ENCODE measurements at regions not wholly inside any gene's neighbourhood (a gene's known extent, or its start where the extent isn't known, plus 50 kb on each side); places are given as distances from the start of the nearest gene placed in this dataset.
A peak's percentile ranks its signal among the peaks of the same experiment; 100 is the strongest.
"Not testable (repeated sequence)": the region's sequence is repeated elsewhere in the genome, so short reads cannot be mapped to it uniquely, and the experiment has no call there.

- WGBS (ENCODE audit: low lambda C conversion rate, missing lambda C conversion rate): 97% methylated on average over 5 of the region's 5 CpGs
- H3K27me3 ChIP-seq: no peaks in the 10 kb centered on the region
- H3K9me2 ChIP-seq (replicated peaks; ENCODE audit: insufficient read depth): no peaks in the 10 kb centered on the region
- DNase-seq (ENCODE audit: low spot score): no peak
- H3K27ac ChIP-seq: no peak overlapping the region
- no peaks in the 10 kb centered on the region for H3K9me3 ChIP-seq (ENCODE audit: low read depth)
- H4K20me1 ChIP-seq (ENCODE audit: insufficient read depth, poor library complexity, severe bottlenecking): no peaks in the 10 kb centered on the region
- no peak overlapping the region for H3K4me2 ChIP-seq
- TF ChIP-seq EZH2 (IDR thresholded peaks at IDR 0.05; ENCODE audit: borderline replicate concordance): no peak
- no peak for TF ChIP-seq CTCF (IDR thresholded peaks at IDR 0.05; ENCODE audit: poor library complexity)
- no peak for TF ChIP-seq EZH2phosphoT487 (IDR thresholded peaks at IDR 0.05; ENCODE audit: low read depth, severe bottlenecking, unreplicated experiment)
- no peak overlapping the region for H2AFZ ChIP-seq
- no peaks in the 10 kb centered on the region for H3K4me1 ChIP-seq (ENCODE audit: insufficient read depth)
- no peaks in the 10 kb centered on the region for H3K36me3 ChIP-seq (replicated peaks; ENCODE audit: insufficient read depth, low read depth)
- no peaks in the 10 kb centered on the region for H3K79me2 ChIP-seq
- H3K4me3 ChIP-seq: no peak overlapping the region
Observed at GRCh38 chr2:193154076-193154475, 959.3 kb upstream of the TMEFF2 start.

GRCh38 chr2:193153576-193153975 lies 958.8 kb upstream of the TMEFF2 start:
- Histone ChIP-seq H2AFZ (no peak overlapping the region), H3K36me3 (replicated peaks; ENCODE audit: insufficient read depth, low read depth) (no peaks in the 10 kb centered on the region), H3K79me2 (no peaks in the 10 kb centered on the region), H3K27ac (no peak overlapping the region), H3K9me3 (ENCODE audit: low read depth) (no peaks in the 10 kb centered on the region), H3K4me3 (no peak overlapping the region), H3K4me2 (no peak overlapping the region), H3K9me2 (replicated peaks; ENCODE audit: insufficient read depth) (no peaks in the 10 kb centered on the region), H4K20me1 (ENCODE audit: insufficient read depth, poor library complexity, severe bottlenecking) (no peaks in the 10 kb centered on the region), H3K27me3 (no peaks in the 10 kb centered on the region), H3K4me1 (ENCODE audit: insufficient read depth) (no peaks in the 10 kb centered on the region)
- DNase-seq (ENCODE audit: low spot score): no peak
- TF ChIP-seq CTCF (IDR thresholded peaks at IDR 0.05; ENCODE audit: poor library complexity): no peak
- no peak for TF ChIP-seq EZH2 (IDR thresholded peaks at IDR 0.05; ENCODE audit: borderline replicate concordance)
- TF ChIP-seq EZH2phosphoT487 (IDR thresholded peaks at IDR 0.05; ENCODE audit: low read depth, severe bottlenecking, unreplicated experiment): no peak
- WGBS (ENCODE audit: low lambda C conversion rate, missing lambda C conversion rate): 72% methylated on average over 2 of the region's 2 CpGs

- not testable (repeated sequence) for DNase-seq (ENCODE audit: low spot score); H3K9me2 ChIP-seq (replicated peaks; ENCODE audit: insufficient read depth); H3K79me2 ChIP-seq; H3K27me3 ChIP-seq; H3K4me3 ChIP-seq; H4K20me1 ChIP-seq (ENCODE audit: insufficient read depth, poor library complexity, severe bottlenecking); H3K4me2 ChIP-seq; H3K36me3 ChIP-seq (replicated peaks; ENCODE audit: insufficient read depth, low read depth); H2AFZ ChIP-seq; H3K9me3 ChIP-seq (ENCODE audit: low read depth); H3K4me1 ChIP-seq (ENCODE audit: insufficient read depth)
- WGBS (ENCODE audit: low lambda C conversion rate, missing lambda C conversion rate): 24% methylated on average over 5 of the region's 5 CpGs
- peak overlapping the region; percentile 66 for H3K27ac ChIP-seq
Observed at GRCh38 chr2:193142467-193142866, 947.7 kb upstream of the TMEFF2 start.

- H2AFZ ChIP-seq: no peak overlapping the region
- no peaks in the 10 kb centered on the region for H3K4me1 ChIP-seq (ENCODE audit: insufficient read depth)
- H3K9me2 ChIP-seq (replicated peaks; ENCODE audit: insufficient read depth): no peaks in the 10 kb centered on the region
- no peaks in the 10 kb centered on the region for H3K9me3 ChIP-seq (ENCODE audit: low read depth)
- no peak overlapping the region for H3K4me3 ChIP-seq
- no peak overlapping the region for H3K4me2 ChIP-seq
- DNase-seq (ENCODE audit: low spot score): no peak
- H4K20me1 ChIP-seq (ENCODE audit: insufficient read depth, poor library complexity, severe bottlenecking): no peaks in the 10 kb centered on the region
- TF ChIP-seq CTCF (IDR thresholded peaks at IDR 0.05; ENCODE audit: poor library complexity) (no peak), EZH2phosphoT487 (IDR thresholded peaks at IDR 0.05; ENCODE audit: low read depth, severe bottlenecking, unreplicated experiment) (no peak)
- H3K79me2 ChIP-seq: no peaks in the 10 kb centered on the region
- peak overlapping the region; percentile 66 for H3K27ac ChIP-seq
- no peaks in the 10 kb centered on the region for H3K27me3 ChIP-seq
- H3K36me3 ChIP-seq (replicated peaks; ENCODE audit: insufficient read depth, low read depth): no peaks in the 10 kb centered on the region
Observed at GRCh38 chr2:193141998-193142397, 947.3 kb upstream of the TMEFF2 start.

GRCh38 chr2:193140895-193141294 lies 946.2 kb upstream of the TMEFF2 start:
- WGBS (ENCODE audit: low lambda C conversion rate, missing lambda C conversion rate): 100% methylated on average over 1 of the region's 1 CpG
- not testable (repeated sequence) for H3K9me2 ChIP-seq (replicated peaks; ENCODE audit: insufficient read depth); H3K9me3 ChIP-seq (ENCODE audit: low read depth); H4K20me1 ChIP-seq (ENCODE audit: insufficient read depth, poor library complexity, severe bottlenecking); H3K36me3 ChIP-seq (replicated peaks; ENCODE audit: insufficient read depth, low read depth); DNase-seq (ENCODE audit: low spot score); H3K4me1 ChIP-seq (ENCODE audit: insufficient read depth); H3K79me2 ChIP-seq; H3K4me3 ChIP-seq; H3K4me2 ChIP-seq; H2AFZ ChIP-seq; H3K27me3 ChIP-seq
- H3K27ac ChIP-seq: peak overlapping the region; percentile 66

Data from hepatocyte (in vitro differentiated cells).